SK-N-SH (cell line): ENCODE measurements at regions not wholly inside any gene's neighbourhood (a gene's known extent, or its start where the extent isn't known, plus 50 kb on each side); places are given as distances from the start of the nearest gene placed in this dataset.

Source experiments
- CTCF ChIA-PET: fragments of 300-600, 350-600 bp; formaldehyde crosslinking; extraction: SDS; loops from one replicate; lab custom pipeline; 2021; lab: Yijun Ruan, JAX
- POLR2A ChIA-PET: fragments of 350-600 bp; sonication (Branson Sonifier 250); formaldehyde crosslinking; extraction: SDS; loops from one replicate; lab custom pipeline; 2020; ENCODE audit warnings: antibody characterized with exemption, inconsistent platforms; lab: Yijun Ruan, JAX
- DNase-seq: peaks from one replicate; pipeline ENCODE4 v3.0.0; 2012
- H2AFZ ChIP-seq: fragments of 200-600 bp; sonication (generic); 2 replicates; pipeline ENCODE4 v1.8.1; 2016; ENCODE audit warnings: antibody characterized with exemption, mild to moderate bottlenecking, low read depth
- H3F3A ChIP-seq: fragments of 200-600 bp; sonication (generic); replicated peaks from 2 replicates; pipeline ENCODE3; 2016; ENCODE audit warnings: antibody characterized with exemption, mild to moderate bottlenecking; ENCODE audit not compliant: insufficient read depth
- H3K27ac ChIP-seq, 2 experiments: fragments of 200-500 bp in 1 of 2; fragments of 200-600 bp in 1 of 2; sonication (Bioruptor generic) in 1 of 2; sonication (generic), shearing (Covaris generic) in 1 of 2; 2 replicates each; pipeline versions ENCODE4 v1.5.1 to v1.6.1; 2014 to 2016; ENCODE audit warnings: low read depth in 2 of 2, inconsistent platforms in 1 of 2, low read length in 1 of 2, mild to moderate bottlenecking in 1 of 2, mixed read lengths in 1 of 2
- H3K27me3 ChIP-seq: fragments of 200-600 bp; sonication (generic), shearing (Covaris generic); 2 replicates; pipeline ENCODE4 v1.6.1; 2016; ENCODE audit warnings: mixed run types; ENCODE audit not compliant: insufficient read depth
- H3K36me3 ChIP-seq, 2 experiments: fragments of 200-500 bp in 1 of 2; fragments of 200-600 bp in 1 of 2; sonication (Bioruptor generic) in 1 of 2; sonication (generic) in 1 of 2; replicated peaks in 1 of 2; 2 replicates each; pipeline versions ENCODE3 to v1.5.1; 2014 to 2016; ENCODE audit warnings: low read length in 1 of 2, mild to moderate bottlenecking in 1 of 2; ENCODE audit not compliant: insufficient read depth in 2 of 2, control insufficient read depth in 1 of 2
- H3K4me1 ChIP-seq, 2 experiments: fragments of 200-500 bp in 1 of 2; fragments of 200-600 bp in 1 of 2; sonication (Bioruptor generic) in 1 of 2; sonication (generic), shearing (Covaris generic) in 1 of 2; 2 replicates each; pipeline versions ENCODE4 v1.5.1 to v1.6.1; 2014 to 2016; ENCODE audit warnings: low read depth in 1 of 2, low read length in 1 of 2, mixed run types in 1 of 2; ENCODE audit not compliant: insufficient read depth in 2 of 2, control insufficient read depth in 1 of 2
- H3K4me2 ChIP-seq: fragments of 200-600 bp; sonication (generic), shearing (Covaris generic); 2 replicates; pipeline ENCODE4 v1.6.1; 2017; ENCODE audit warnings: mixed run types
- H3K4me3 ChIP-seq, 2 experiments: fragments of 200-500 bp in 1 of 2; fragments of 200-600 bp in 1 of 2; sonication (Bioruptor generic) in 1 of 2; sonication (generic), shearing (Covaris generic) in 1 of 2; 2 replicates each; pipeline versions ENCODE4 v1.5.1 to v1.8.1; 2014 to 2016; ENCODE audit warnings: low read depth in 2 of 2, inconsistent platforms in 1 of 2, low read length in 1 of 2, mild to moderate bottlenecking in 1 of 2, mixed read lengths in 1 of 2, moderate library complexity in 1 of 2
- H3K79me2 ChIP-seq: fragments of 200-600 bp; sonication (generic); 2 replicates; pipeline ENCODE4 v1.8.1; 2017; ENCODE audit warnings: mild to moderate bottlenecking; ENCODE audit not compliant: insufficient read depth
- H3K9ac ChIP-seq: fragments of 200-600 bp; sonication (generic); 2 replicates; pipeline ENCODE4 v1.6.1; 2017; ENCODE audit warnings: mixed run types
- H3K9me2 ChIP-seq: fragments of 200-600 bp; sonication (generic); 2 replicates; pipeline ENCODE4 v1.6.1; 2017; ENCODE audit warnings: mixed run types
- H3K9me3 ChIP-seq: fragments of 200-600 bp; sonication (generic); 2 replicates; pipeline ENCODE4 v1.6.1; 2017; ENCODE audit warnings: mixed run types, mild to moderate bottlenecking, moderate library complexity
- H4K20me1 ChIP-seq: fragments of 200-600 bp; sonication (generic); 2 replicates; pipeline ENCODE4 v1.6.1; 2017; ENCODE audit warnings: mild to moderate bottlenecking, mixed run types; ENCODE audit not compliant: insufficient read depth
- EP300 ChIP-seq, 2 experiments: IDR thresholded peaks; 2 replicates each; pipeline versions ENCODE4 v1.4.0 to v1.6.1; 2012; ENCODE audit warnings: borderline replicate concordance in 1 of 2, low read depth in 1 of 2, low read length in 1 of 2
- EZH2phosphoT487 ChIP-seq: fragments of 200-600 bp; sonication (generic); IDR thresholded peaks from 2 replicates; pipeline ENCODE4 v1.6.1; 2017; ENCODE audit warnings: low read depth, mixed run types, mild to moderate bottlenecking, antibody characterized with exemption, moderate library complexity, borderline replicate concordance
- FOXJ3 ChIP-seq: sonication (generic); formaldehyde crosslinking; IDR thresholded peaks from 2 replicates; pipeline ENCODE4 v1.5.1; 2020; ENCODE audit warnings: mild to moderate bottlenecking, missing genetic modification reagents
- GABPA ChIP-seq: IDR thresholded peaks from 2 replicates; pipeline ENCODE4 v1.4.0; 2012; ENCODE audit warnings: low read depth, mild to moderate bottlenecking
- JUND ChIP-seq: IDR thresholded peaks from 2 replicates; pipeline ENCODE4 v1.4.0; 2012
- POLR2AphosphoS5 ChIP-seq: IDR thresholded peaks from 2 replicates; pipeline ENCODE4 v1.6.1; 2012; ENCODE audit warnings: low read depth, low read length
- RCOR1 ChIP-seq: fragments of 150-350 bp; IDR thresholded peaks from 2 replicates; pipeline ENCODE4 v1.6.1; 2017; ENCODE audit warnings: antibody characterized with exemption, low read length
- REST ChIP-seq: IDR thresholded peaks from 2 replicates; pipeline ENCODE4 v1.6.1; 2012; ENCODE audit warnings: mild to moderate bottlenecking, low read depth, low read length, moderate library complexity
- TCF12 ChIP-seq: IDR thresholded peaks from 2 replicates; pipeline ENCODE4 v1.4.0; 2012
- TEAD4 ChIP-seq: IDR thresholded peaks from 2 replicates; pipeline ENCODE4 v1.4.0; 2012; ENCODE audit warnings: mild to moderate bottlenecking, borderline replicate concordance; ENCODE audit not compliant: insufficient read depth
- USF2 ChIP-seq: fragments of 150-350 bp; IDR thresholded peaks from 2 replicates; pipeline ENCODE4 v1.6.1; 2017; ENCODE audit warnings: antibody characterized with exemption, low read length, low read depth, borderline replicate concordance
- YY1 ChIP-seq: IDR thresholded peaks from 2 replicates; pipeline ENCODE4 v1.4.0; 2012; ENCODE audit warnings: low read depth, mild to moderate bottlenecking
- WGBS: methylation state at CpG from one replicate; pipeline ENCODE4 v1.1.6; 2017; ENCODE audit warnings: low lambda C conversion rate; 5-methylcytosine and 5-hydroxymethylcytosine counted together

DNA sequence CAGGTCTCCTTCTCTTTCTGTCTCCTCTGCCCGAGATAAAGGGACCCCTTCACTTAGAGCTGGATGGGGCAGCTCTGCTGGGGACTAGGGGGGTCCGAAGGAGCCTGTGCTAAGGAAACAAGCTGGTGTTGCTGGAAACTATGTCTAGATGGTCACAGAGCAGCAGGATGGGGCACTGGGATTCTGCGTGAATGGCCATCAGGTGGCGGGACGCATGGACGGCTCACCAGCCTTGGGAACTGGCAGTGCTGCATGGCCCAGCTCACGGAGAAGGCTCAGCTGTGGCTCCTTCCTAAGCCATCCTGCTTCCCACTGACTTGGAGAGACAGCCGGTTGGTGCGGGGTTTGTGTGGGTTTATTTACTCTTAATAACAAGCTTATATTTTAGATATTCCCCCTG is 411.8 kb downstream of the ZNF536 start (continued):
- TF ChIP-seq JUND (no peak), POLR2AphosphoS5 (no peak), EP300 (IDR thresholded peaks at IDR 0.05; ENCODE audit: borderline replicate concordance in 1 of 2, low read depth in 1 of 2, low read length in 1 of 2) (no peak), TEAD4 (no peak), FOXJ3 (CRISPR knock-in tag) (no peak)

DNA sequence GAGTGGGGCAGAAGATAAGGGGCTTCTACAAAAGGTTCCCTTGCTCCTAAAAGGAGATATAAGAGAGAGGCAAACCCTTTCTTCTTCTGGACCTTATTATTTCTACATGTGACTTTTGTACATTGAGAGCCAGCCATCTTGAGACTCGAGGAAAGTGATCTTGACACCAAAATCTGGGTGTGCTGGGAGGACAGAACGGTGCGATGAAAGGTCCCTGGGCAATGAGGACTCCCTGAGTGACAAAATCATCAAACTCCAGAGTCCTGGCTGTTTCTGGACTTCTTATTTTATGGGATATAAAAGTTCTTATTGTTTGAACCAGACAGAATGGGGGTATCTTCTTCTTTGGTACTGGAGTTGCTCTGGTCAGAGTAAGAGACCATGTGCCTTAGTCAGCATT is 411.0 kb downstream of the ZNF536 start:
- Histone ChIP-seq H3K4me3 (no peak overlapping the region), H3K4me2 (no peak overlapping the region), H3K79me2 (no peaks in the 10 kb centered on the region), H3K9me3 (no peaks in the 10 kb centered on the region), H3F3A (no peaks in the 10 kb centered on the region), H3K27ac (no peak overlapping the region), H3K27me3 (no peaks in the 10 kb centered on the region), H3K9ac (no peak overlapping the region), H3K36me3 (no peaks in the 10 kb centered on the region), H3K4me1 (peaks cover 0 to 12% of the 10 kb centered on the region in 2 experiments; a peak in 2 of 4 replicates), H3K9me2 (no peaks in the 10 kb centered on the region), H2AFZ (no peak overlapping the region), H4K20me1 (no peaks in the 10 kb centered on the region)
- no peak for TF ChIP-seq USF2
- TF ChIP-seq RCOR1 = no peak
- TF ChIP-seq TCF12 = no peak
- no peak for TF ChIP-seq JUND
- TF ChIP-seq GABPA = no peak
- WGBS = 64% methylated on average over 3 of the region's 3 CpGs
- DNase-seq = no peak
- CTCF ChIA-PET = no interaction called here
- POLR2A ChIA-PET = no interaction called here

DNA sequence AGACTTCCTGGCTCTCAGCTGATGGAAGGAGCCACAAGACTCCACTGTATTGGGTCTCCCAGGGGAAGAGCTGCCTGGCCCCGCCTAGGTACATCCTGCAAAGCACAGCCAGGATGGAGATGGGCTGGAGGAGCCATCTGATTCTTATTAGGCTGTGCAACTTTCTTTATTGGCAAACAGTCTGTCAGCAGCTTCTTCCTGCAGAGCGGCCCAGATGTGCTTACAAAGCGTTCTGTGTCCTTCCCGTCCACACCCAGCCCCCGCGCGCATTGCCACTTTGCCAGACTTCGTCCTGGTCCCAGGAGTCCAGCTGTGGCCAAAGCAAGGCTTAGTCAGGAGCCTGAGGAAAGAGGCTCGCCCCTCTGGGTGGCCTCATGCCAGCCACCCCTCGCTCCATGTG is 409.3 kb downstream of the ZNF536 start:
- H3K4me3 ChIP-seq = no peak overlapping the region
- H3K27ac ChIP-seq = no peak overlapping the region; a peak in 1 of 4 replicates
- no peaks in the 10 kb centered on the region for H3K79me2 ChIP-seq
- WGBS = 50% methylated on average over 7 of the region's 10 CpGs
- no peak overlapping the region for H3K4me2 ChIP-seq
- H3K9ac ChIP-seq = no peak overlapping the region
- H3K27me3 ChIP-seq = no peaks in the 10 kb centered on the region
- H3K36me3 ChIP-seq = no peaks in the 10 kb centered on the region
- ChIA-PET CTCF (no interaction called here), POLR2A (no interaction called here)
- no peaks in the 10 kb centered on the region for H4K20me1 ChIP-seq
- peaks cover 0 to 12% of the 10 kb centered on the region in 2 experiments; a peak in 2 of 4 replicates for H3K4me1 ChIP-seq
- peak; percentile 4 for DNase-seq
- H3K9me2 ChIP-seq = no peaks in the 10 kb centered on the region
- no peaks in the 10 kb centered on the region for H3F3A ChIP-seq
- H2AFZ ChIP-seq = no peak overlapping the region
- no peaks in the 10 kb centered on the region for H3K9me3 ChIP-seq
- no peak for TF ChIP-seq JUND

GRCh38 chr19:30781047-30781446 is 408.9 kb downstream of the ZNF536 start:
- ChIA-PET POLR2A (no interaction called here), CTCF (no interaction called here)
- no peak for TF ChIP-seq USF2
- no peak for TF ChIP-seq YY1
- no peak for TF ChIP-seq REST
- no peak for TF ChIP-seq EZH2phosphoT487
- no peak overlapping the region for H3K27ac ChIP-seq
- H3K4me1 ChIP-seq = peaks cover 0 to 12% of the 10 kb centered on the region in 2 experiments; a peak in 2 of 4 replicates
- H3K9me2 ChIP-seq = no peaks in the 10 kb centered on the region
- H2AFZ ChIP-seq = no peak overlapping the region
- H3K4me2 ChIP-seq = no peak overlapping the region
- H3K9ac ChIP-seq = no peak overlapping the region
- no peak for DNase-seq
- H3K36me3 ChIP-seq = no peaks in the 10 kb centered on the region
- no peak overlapping the region for H3K4me3 ChIP-seq
- no peaks in the 10 kb centered on the region for H3K79me2 ChIP-seq
- H3K27me3 ChIP-seq = no peaks in the 10 kb centered on the region
- H3F3A ChIP-seq = no peaks in the 10 kb centered on the region
- WGBS = 13% methylated on average over 2 of the region's 2 CpGs
- H3K9me3 ChIP-seq = no peaks in the 10 kb centered on the region
- H4K20me1 ChIP-seq = no peaks in the 10 kb centered on the region
